ENCODE measurements at regions not wholly inside any gene's neighbourhood (a gene's known extent, or its start where the extent isn't known, plus 50 kb on each side); places are given as distances from the start of the nearest gene placed in this dataset.

- TF ChIP-seq POLR2A (IDR thresholded peaks at IDR 0.05): no peak
- TF ChIP-seq, protein P1, sequence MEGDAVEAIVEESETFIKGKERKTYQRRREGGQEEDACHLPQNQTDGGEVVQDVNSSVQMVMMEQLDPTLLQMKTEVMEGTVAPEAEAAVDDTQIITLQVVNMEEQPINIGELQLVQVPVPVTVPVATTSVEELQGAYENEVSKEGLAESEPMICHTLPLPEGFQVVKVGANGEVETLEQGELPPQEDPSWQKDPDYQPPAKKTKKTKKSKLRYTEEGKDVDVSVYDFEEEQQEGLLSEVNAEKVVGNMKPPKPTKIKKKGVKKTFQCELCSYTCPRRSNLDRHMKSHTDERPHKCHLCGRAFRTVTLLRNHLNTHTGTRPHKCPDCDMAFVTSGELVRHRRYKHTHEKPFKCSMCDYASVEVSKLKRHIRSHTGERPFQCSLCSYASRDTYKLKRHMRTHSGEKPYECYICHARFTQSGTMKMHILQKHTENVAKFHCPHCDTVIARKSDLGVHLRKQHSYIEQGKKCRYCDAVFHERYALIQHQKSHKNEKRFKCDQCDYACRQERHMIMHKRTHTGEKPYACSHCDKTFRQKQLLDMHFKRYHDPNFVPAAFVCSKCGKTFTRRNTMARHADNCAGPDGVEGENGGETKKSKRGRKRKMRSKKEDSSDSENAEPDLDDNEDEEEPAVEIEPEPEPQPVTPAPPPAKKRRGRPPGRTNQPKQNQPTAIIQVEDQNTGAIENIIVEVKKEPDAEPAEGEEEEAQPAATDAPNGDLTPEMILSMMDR (IDR thresholded peaks at IDR 0.05): no peak
Measured at GRCh38 chr13:97127842-97128241, 94.3 kb upstream of the MBNL2 start.

Data from lower leg skin (tissue), 3 donors.